ENCODE measurements at regions not wholly inside any gene's neighbourhood (a gene's known extent, or its start where the extent isn't known, plus 50 kb on each side); places are given as distances from the start of the nearest gene placed in this dataset.

DNA sequence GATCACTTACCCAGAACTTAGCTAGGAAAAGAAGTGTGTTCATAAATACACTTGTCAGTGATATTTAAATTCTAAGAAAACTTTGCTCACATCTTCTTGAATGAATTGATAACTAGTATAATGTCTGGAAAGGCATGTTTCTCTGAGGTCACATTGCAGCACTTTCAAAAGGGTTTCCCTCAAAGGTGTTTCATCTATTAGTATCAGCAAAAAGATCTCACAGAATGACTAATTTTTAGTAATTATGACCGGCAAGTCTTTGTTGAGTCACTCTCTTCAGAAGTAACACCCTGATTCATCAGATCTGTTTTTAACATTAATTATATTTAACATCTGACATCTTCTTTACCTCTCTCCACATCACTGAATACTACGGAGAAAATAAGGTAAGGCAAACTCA lies 222.3 kb downstream of the IKZF2 start:
- TF ChIP-seq, protein P1, sequence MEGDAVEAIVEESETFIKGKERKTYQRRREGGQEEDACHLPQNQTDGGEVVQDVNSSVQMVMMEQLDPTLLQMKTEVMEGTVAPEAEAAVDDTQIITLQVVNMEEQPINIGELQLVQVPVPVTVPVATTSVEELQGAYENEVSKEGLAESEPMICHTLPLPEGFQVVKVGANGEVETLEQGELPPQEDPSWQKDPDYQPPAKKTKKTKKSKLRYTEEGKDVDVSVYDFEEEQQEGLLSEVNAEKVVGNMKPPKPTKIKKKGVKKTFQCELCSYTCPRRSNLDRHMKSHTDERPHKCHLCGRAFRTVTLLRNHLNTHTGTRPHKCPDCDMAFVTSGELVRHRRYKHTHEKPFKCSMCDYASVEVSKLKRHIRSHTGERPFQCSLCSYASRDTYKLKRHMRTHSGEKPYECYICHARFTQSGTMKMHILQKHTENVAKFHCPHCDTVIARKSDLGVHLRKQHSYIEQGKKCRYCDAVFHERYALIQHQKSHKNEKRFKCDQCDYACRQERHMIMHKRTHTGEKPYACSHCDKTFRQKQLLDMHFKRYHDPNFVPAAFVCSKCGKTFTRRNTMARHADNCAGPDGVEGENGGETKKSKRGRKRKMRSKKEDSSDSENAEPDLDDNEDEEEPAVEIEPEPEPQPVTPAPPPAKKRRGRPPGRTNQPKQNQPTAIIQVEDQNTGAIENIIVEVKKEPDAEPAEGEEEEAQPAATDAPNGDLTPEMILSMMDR (conservative IDR thresholded peaks at IDR 0.05; ENCODE audit: low read depth in 2 of 2) = no peak
- TF ChIP-seq CREB1 (CRISPR knock-in tag; IDR thresholded peaks at IDR 0.05; ENCODE audit: low read depth) = no peak
- TF ChIP-seq, protein P2, sequence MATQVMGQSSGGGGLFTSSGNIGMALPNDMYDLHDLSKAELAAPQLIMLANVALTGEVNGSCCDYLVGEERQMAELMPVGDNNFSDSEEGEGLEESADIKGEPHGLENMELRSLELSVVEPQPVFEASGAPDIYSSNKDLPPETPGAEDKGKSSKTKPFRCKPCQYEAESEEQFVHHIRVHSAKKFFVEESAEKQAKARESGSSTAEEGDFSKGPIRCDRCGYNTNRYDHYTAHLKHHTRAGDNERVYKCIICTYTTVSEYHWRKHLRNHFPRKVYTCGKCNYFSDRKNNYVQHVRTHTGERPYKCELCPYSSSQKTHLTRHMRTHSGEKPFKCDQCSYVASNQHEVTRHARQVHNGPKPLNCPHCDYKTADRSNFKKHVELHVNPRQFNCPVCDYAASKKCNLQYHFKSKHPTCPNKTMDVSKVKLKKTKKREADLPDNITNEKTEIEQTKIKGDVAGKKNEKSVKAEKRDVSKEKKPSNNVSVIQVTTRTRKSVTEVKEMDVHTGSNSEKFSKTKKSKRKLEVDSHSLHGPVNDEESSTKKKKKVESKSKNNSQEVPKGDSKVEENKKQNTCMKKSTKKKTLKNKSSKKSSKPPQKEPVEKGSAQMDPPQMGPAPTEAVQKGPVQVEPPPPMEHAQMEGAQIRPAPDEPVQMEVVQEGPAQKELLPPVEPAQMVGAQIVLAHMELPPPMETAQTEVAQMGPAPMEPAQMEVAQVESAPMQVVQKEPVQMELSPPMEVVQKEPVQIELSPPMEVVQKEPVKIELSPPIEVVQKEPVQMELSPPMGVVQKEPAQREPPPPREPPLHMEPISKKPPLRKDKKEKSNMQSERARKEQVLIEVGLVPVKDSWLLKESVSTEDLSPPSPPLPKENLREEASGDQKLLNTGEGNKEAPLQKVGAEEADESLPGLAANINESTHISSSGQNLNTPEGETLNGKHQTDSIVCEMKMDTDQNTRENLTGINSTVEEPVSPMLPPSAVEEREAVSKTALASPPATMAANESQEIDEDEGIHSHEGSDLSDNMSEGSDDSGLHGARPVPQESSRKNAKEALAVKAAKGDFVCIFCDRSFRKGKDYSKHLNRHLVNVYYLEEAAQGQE (IDR thresholded peaks at IDR 0.05; ENCODE audit: unreplicated experiment) = no peak
- TF ChIP-seq EZH2phosphoT487 (IDR thresholded peaks at IDR 0.05; ENCODE audit: unreplicated experiment) = no peak
- no peak for TF ChIP-seq POLR2AphosphoS5 (IDR thresholded peaks at IDR 0.05; ENCODE audit: low read depth)
- no peak for TF ChIP-seq STAT1 (IDR thresholded peaks at IDR 0.05; ENCODE audit: unreplicated experiment)
- TF ChIP-seq JUNB (IDR thresholded peaks at IDR 0.05; ENCODE audit: unreplicated experiment) = no peak
- TF ChIP-seq EZH2 (IDR thresholded peaks at IDR 0.05; ENCODE audit: low read depth, unreplicated experiment) = no peak
- no peak for TF ChIP-seq ZNF114 (CRISPR knock-in tag; IDR thresholded peaks at IDR 0.05)
- TF ChIP-seq, protein P3, sequence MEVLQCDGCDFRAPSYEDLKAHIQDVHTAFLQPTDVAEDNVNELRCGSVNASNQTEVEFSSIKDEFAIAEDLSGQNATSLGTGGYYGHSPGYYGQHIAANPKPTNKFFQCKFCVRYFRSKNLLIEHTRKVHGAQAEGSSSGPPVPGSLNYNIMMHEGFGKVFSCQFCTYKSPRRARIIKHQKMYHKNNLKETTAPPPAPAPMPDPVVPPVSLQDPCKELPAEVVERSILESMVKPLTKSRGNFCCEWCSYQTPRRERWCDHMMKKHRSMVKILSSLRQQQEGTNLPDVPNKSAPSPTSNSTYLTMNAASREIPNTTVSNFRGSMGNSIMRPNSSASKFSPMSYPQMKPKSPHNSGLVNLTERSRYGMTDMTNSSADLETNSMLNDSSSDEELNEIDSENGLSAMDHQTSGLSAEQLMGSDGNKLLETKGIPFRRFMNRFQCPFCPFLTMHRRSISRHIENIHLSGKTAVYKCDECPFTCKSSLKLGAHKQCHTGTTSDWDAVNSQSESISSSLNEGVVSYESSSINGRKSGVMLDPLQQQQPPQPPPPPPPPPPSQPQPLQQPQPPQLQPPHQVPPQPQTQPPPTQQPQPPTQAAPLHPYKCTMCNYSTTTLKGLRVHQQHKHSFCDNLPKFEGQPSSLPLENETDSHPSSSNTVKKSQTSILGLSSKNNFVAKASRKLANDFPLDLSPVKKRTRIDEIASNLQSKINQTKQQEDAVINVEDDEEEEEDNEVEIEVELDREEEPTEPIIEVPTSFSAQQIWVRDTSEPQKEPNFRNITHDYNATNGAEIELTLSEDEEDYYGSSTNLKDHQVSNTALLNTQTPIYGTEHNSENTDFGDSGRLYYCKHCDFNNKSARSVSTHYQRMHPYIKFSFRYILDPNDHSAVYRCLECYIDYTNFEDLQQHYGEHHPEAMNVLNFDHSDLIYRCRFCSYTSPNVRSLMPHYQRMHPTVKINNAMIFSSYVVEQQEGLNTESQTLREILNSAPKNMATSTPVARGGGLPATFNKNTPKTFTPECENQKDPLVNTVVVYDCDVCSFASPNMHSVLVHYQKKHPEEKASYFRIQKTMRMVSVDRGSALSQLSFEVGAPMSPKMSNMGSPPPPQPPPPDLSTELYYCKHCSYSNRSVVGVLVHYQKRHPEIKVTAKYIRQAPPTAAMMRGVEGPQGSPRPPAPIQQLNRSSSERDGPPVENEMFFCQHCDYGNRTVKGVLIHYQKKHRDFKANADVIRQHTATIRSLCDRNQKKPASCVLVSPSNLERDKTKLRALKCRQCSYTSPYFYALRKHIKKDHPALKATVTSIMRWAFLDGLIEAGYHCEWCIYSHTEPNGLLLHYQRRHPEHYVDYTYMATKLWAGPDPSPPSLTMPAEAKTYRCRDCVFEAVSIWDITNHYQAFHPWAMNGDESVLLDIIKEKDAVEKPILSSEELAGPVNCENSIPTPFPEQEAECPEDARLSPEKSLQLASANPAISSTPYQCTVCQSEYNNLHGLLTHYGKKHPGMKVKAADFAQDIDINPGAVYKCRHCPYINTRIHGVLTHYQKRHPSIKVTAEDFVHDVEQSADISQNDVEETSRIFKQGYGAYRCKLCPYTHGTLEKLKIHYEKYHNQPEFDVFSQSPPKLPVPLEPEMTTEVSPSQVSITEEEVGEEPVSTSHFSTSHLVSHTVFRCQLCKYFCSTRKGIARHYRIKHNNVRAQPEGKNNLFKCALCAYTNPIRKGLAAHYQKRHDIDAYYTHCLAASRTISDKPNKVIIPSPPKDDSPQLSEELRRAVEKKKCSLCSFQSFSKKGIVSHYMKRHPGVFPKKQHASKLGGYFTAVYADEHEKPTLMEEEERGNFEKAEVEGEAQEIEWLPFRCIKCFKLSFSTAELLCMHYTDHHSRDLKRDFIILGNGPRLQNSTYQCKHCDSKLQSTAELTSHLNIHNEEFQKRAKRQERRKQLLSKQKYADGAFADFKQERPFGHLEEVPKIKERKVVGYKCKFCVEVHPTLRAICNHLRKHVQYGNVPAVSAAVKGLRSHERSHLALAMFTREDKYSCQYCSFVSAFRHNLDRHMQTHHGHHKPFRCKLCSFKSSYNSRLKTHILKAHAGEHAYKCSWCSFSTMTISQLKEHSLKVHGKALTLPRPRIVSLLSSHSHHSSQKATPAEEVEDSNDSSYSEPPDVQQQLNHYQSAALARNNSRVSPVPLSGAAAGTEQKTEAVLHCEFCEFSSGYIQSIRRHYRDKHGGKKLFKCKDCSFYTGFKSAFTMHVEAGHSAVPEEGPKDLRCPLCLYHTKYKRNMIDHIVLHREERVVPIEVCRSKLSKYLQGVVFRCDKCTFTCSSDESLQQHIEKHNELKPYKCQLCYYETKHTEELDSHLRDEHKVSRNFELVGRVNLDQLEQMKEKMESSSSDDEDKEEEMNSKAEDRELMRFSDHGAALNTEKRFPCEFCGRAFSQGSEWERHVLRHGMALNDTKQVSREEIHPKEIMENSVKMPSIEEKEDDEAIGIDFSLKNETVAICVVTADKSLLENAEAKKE (CRISPR knock-in tag; IDR thresholded peaks at IDR 0.05) = no peak
- TF ChIP-seq, protein P4, sequence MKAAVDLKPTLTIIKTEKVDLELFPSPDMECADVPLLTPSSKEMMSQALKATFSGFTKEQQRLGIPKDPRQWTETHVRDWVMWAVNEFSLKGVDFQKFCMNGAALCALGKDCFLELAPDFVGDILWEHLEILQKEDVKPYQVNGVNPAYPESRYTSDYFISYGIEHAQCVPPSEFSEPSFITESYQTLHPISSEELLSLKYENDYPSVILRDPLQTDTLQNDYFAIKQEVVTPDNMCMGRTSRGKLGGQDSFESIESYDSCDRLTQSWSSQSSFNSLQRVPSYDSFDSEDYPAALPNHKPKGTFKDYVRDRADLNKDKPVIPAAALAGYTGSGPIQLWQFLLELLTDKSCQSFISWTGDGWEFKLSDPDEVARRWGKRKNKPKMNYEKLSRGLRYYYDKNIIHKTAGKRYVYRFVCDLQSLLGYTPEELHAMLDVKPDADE (IDR thresholded peaks at IDR 0.05) = no peak

Data from GM23338 (cell line).